DMS 273 (cell line): ENCODE measurements at regions not wholly inside any gene's neighbourhood (a gene's known extent, or its start where the extent isn't known, plus 50 kb on each side); places are given as distances from the start of the nearest gene placed in this dataset.

Source experiments
- DNase-seq: peaks from one replicate; lab custom pipeline; 2025; ENCODE audit not compliant: unreplicated experiment; lab: John Stamatoyannopoulos, UW

- no peak for DNase-seq
Measured at GRCh38 chr2:15805206-15805605, 135.1 kb upstream of the MYCN start.

- no peak for DNase-seq
Measured at GRCh38 chr2:15805772-15806171, 134.6 kb upstream of the MYCN start.

- no peak for DNase-seq
Measured at GRCh38 chr2:15806801-15807417, 133.4 kb upstream of the MYCN start.

GRCh38 chr2:15807418-15808203, 132.7 kb upstream of the MYCN start:
- no peak for DNase-seq

- no peak for DNase-seq
Measured at GRCh38 chr2:15808204-15808910, 132.0 kb upstream of the MYCN start.

GRCh38 chr2:15808944-15809343, 131.4 kb upstream of the MYCN start:
- no peak for DNase-seq

GRCh38 chr2:15809404-15809803, 130.9 kb upstream of the MYCN start:
- DNase-seq = no peak

- DNase-seq = no peak
Measured at GRCh38 chr2:15810477-15811150, 129.7 kb upstream of the MYCN start.

GRCh38 chr2:15811367-15811766, 129.0 kb upstream of the MYCN start:
- no peak for DNase-seq

GRCh38 chr2:15812187-15812780, 128.1 kb upstream of the MYCN start:
- DNase-seq = no peak

GRCh38 chr2:15813481-15814266, 126.7 kb upstream of the MYCN start:
- no peak for DNase-seq

GRCh38 chr2:15814403-15814802, 125.9 kb upstream of the MYCN start:
- DNase-seq = no peak

- DNase-seq = no peak
Measured at GRCh38 chr2:15814946-15815345, 125.4 kb upstream of the MYCN start.

GRCh38 chr2:15816226-15816625, 124.1 kb upstream of the MYCN start:
- DNase-seq = no peak

- no peak for DNase-seq
Measured at GRCh38 chr2:15816674-15817406, 123.5 kb upstream of the MYCN start.

- DNase-seq = no peak
Measured at GRCh38 chr2:15817748-15818147, 122.6 kb upstream of the MYCN start.

- no peak for DNase-seq
Measured at GRCh38 chr2:15818318-15818753, 122.0 kb upstream of the MYCN start.

- DNase-seq = no peak
Measured at GRCh38 chr2:15818881-15819280, 121.5 kb upstream of the MYCN start.

GRCh38 chr2:15819562-15820256, 120.6 kb upstream of the MYCN start:
- DNase-seq = no peak
